PC-3 (cell line): ENCODE measurements at regions not wholly inside any gene's neighbourhood (a gene's known extent, or its start where the extent isn't known, plus 50 kb on each side); places are given as distances from the start of the nearest gene placed in this dataset.

Source experiments
- CTCF ChIP-seq: fragments of 300-600 bp; sonication (generic); conservative IDR thresholded peaks from 2 replicates; pipeline ENCODE4 v1.5.1; 2017; ENCODE audit warnings: antibody characterized with exemption, low read depth, mild to moderate bottlenecking, low read length
- EZH2 ChIP-seq: fragments of 300-600 bp; sonication (generic); IDR thresholded peaks from one replicate; pipeline ENCODE4 v1.6.1; 2017; ENCODE audit warnings: antibody characterized with exemption, mild to moderate bottlenecking, low read length; ENCODE audit not compliant: unreplicated experiment
- EZH2phosphoT487 ChIP-seq: fragments of 300-600 bp; sonication (generic); IDR thresholded peaks from 2 replicates; pipeline ENCODE4 v1.6.1; 2018; ENCODE audit warnings: mild to moderate bottlenecking, antibody characterized with exemption, low read length, borderline replicate concordance

- TF ChIP-seq CTCF (no peak), EZH2 (no peak), EZH2phosphoT487 (no peak)
Measured at GRCh38 chr15:94858011-94858410, 626.6 kb downstream of the MCTP2 start.
